GM19452 (cell line): ENCODE measurements at regions not wholly inside any gene's neighbourhood (a gene's known extent, or its start where the extent isn't known, plus 50 kb on each side); places are given as distances from the start of the nearest gene placed in this dataset.

Experiments used
- ATAC-seq: cut with Tn5 transposase; IDR thresholded peaks from one replicate; pipeline ENCODE4 v1.9.1; 2021; ENCODE audit not compliant: unreplicated experiment

DNA sequence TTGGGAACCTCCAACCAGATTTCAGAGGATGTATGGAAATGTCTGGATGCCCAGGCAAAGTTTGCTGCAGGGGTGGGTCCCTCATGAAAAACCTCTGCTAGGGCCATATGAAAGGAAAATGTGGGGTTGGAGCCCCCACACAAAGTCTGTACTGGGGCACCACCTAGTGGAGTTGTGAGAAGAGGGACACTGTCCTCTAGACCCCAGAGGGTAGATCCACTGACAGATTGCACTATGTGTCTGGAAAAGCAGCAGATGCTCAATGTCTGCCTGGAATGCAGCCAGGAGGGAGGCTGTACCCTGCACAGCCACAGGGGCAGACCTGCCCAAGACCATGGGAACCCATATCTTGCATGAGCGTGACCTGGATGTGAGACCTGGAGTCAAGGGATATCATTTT, 573.7 kb upstream of the NXPH2 start:
- ATAC-seq, result no peak

DNA sequence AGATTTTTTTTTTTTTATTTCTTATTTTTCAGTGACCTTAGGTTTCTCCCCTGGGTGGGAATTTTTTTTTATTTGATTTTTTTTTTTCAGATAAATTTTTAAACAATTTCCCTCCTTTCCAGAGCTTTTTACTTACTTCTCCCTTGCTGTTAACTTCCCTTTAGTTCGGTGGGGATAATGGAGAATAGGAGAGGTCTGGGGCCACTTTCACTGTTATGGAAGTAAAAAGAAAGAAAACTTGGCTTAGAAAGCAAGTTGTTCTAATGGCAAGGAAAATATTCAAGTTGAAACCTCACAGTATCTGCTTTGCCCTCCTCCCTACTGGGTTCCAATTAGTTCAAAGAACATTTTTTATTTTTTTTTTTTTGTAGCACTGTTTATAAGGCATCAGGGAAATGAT, 537.1 kb upstream of the NXPH2 start:
- no peak for ATAC-seq

GRCh38 chr2:139314059-139314458, 533.9 kb upstream of the NXPH2 start:
- no peak for ATAC-seq

GRCh38 chr2:139296672-139297209, 516.6 kb upstream of the NXPH2 start:
- no peak for ATAC-seq

- no peak for ATAC-seq
These were observed 513.9 kb upstream of the NXPH2 start for GRCh38 chr2:139293992-139294548.

DNA sequence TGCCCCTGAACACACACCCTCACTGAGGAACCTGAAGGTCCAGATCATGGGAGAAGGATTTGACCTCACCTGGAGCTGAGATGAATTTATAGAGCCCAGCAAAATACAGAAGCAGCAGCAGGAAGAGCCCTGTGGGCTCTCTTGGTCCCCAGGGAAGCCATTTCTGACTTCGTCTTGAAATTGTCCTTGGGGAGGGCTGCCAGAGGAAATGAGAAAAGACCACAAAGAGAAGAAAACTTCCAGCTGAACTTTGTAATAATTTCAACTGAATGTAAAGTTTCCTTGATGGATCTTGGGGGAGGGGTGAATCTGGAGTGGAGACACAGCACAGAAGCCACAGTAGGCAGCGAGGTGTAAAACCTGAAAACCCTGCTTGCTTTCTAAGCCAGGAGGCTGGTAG, 500.9 kb upstream of the NXPH2 start:
- no peak for ATAC-seq

GRCh38 chr2:139271879-139272278, 491.7 kb upstream of the NXPH2 start:
- ATAC-seq, result no peak

DNA sequence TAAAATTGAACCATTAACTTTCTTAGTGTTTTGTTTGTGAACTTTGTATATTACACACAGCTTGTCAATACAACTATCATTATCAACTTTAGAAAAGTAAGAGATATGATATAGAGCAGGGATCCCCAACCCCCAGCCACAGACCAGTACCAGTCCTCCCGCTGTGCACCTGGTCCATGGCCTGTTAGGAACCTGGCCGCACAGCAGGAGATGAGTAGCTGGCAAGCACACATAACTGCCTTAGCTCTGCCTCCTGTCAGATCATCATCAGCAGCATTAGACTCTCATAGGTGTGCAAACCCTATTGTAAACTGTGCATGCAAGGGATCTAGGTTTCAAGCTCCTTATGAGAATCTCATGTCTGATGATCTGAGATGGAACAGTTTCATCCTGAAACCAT, 491.0 kb upstream of the NXPH2 start:
- no peak for ATAC-seq

- ATAC-seq, result no peak
These were observed 479.9 kb upstream of the NXPH2 start for GRCh38 chr2:139260052-139260430.

DNA sequence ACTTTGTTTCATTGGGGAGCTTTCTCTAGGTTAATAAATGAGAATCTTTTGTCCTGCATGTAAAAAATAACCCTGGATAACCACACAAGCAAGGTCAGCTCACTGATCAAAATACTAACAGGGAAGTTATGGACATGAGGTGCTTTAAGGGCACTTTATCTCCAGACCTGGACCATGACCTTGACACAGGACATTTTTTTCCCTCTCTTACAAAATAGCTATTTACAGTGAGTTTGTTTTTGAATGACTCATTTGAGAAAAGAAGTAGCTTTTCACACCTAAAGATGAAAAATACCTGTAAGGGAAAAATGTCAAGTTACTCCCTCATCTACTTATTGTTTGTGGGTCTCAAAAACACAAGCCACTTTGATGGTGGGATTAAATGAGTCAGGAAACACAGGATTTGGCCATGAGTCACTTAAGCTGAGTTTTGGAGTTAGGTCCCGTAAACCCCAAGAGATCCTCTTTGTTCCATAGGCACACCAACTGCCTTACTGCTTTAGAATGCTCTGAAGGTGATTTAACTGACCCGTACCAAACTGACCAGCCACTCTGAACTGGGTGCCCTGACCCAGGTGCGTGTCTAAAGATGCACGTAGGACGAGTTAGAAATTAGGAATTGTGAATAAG, 479.3 kb upstream of the NXPH2 start:
- no peak for ATAC-seq

DNA sequence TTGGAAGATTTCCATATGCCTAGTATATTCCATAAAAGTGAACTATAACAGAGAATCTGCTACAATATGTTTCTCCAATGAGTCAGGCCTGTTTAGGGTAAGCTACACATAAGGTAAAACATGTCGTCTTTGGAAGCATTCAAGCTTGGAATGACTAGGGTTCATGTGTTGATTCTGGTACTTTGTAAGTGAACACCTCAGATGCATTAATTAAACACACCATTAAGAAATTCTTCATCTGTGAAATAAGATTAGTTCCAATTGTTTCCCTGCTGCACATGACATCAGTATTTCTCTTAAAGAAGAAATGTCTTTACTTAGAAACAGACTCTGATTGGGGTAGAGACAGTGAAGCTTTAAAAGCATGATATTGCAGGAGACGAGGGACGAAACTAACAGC, 461.1 kb upstream of the NXPH2 start:
- ATAC-seq, result no peak

DNA sequence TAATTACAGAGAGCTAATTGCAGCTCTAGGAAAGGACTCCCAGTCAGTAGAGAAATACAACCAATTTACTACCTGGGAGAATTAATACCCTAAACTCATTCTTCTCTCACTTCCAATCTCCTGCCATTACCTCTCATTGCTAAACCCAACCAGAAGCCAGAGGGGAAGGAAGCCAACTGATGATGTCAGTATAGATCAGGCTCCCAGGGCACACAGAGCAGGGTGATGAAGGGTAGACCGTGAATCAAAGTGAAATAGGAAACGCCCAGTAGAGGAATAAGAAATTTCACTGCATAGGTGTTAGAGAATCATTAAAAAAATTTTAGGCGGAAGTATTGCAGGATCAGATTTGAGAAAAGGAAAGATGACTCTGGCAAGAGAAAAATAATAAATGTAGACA, 456.8 kb upstream of the NXPH2 start:
- no peak for ATAC-seq

DNA sequence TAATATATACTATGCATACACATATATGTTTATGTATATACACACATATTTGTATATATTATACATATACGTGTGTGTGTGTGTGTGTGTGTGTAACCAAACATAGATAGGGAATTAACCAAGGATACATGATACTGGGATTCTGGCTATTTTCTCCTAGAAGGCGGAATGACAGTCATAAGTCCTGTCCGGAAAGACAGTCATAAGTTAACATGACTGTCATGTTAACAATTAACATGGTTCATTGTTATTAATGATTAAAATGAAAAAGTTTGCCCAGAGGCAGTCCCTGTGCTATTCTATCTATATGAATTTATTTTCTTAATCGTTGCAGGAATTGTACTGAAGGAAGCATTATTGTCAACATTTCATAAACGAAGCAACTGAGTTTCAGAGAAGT, 450.7 kb upstream of the NXPH2 start:
- no peak for ATAC-seq

GRCh38 chr2:139228276-139228675, 448.1 kb upstream of the NXPH2 start:
- ATAC-seq, result no peak

DNA sequence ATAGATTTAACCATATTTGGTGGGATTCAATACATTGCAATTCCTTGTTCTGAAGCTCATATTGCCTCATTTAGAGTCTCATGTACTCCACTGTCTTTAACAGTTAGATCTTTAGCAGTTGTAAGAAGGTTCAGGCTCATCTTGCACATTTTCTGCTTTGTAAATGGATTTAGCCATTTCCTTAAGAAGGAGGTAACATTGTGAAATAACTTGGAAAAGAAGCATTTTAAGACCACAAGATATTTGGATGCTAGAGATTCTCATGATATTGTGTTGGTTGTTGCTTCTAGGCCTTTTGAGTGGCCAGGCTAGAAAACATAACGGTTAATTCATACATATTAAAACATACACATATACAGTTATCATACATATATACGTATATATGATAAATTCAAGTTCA, 445.8 kb upstream of the NXPH2 start:
- no peak for ATAC-seq

GRCh38 chr2:139218181-139218580, 438.0 kb upstream of the NXPH2 start:
- ATAC-seq, result no peak

GRCh38 chr2:139217641-139218040, 437.5 kb upstream of the NXPH2 start:
- no peak for ATAC-seq

GRCh38 chr2:139216435-139216834, 436.2 kb upstream of the NXPH2 start:
- no peak for ATAC-seq

DNA sequence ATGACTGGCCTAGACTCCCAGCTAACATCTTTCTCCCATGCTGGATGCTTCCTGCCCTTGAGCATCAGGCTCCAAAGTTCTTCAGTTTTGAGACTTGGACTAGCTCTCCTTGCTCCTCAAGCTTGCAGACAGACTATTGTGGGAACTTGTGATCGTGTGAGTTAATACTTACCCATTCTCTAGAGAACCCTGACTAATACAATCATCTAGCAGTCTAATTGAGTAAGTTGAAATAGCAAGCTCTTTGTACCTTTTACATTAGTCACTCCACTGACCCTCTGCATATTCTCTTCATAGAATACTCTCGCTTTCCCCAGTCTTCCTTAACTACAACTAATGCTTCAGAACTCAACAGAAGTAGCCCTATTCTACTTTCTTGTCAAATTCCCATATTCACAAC, 434.6 kb upstream of the NXPH2 start:
- ATAC-seq, result no peak

GRCh38 chr2:139209586-139209985, 429.4 kb upstream of the NXPH2 start:
- no peak for ATAC-seq

DNA sequence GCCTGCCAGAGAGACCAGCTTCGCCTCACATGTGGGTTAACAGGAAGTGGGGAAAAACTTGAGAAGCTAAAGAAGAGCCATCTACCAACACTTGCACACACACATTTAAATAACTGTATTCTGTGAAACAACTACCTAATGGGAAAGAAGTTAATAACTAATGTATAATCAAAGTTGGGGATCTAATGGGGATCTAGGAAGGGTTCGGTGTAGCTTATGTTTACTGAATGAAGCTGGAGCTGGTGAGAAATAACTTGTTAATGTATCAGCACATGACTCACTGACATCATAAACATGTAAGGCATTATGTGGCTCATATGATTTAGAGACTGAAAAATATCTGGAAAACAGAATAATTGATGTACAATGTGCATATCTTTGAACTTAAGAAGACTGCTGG, 421.3 kb upstream of the NXPH2 start:
- ATAC-seq, result no peak

GRCh38 chr2:139196754-139197153, 416.6 kb upstream of the NXPH2 start:
- ATAC-seq, result no peak

DNA sequence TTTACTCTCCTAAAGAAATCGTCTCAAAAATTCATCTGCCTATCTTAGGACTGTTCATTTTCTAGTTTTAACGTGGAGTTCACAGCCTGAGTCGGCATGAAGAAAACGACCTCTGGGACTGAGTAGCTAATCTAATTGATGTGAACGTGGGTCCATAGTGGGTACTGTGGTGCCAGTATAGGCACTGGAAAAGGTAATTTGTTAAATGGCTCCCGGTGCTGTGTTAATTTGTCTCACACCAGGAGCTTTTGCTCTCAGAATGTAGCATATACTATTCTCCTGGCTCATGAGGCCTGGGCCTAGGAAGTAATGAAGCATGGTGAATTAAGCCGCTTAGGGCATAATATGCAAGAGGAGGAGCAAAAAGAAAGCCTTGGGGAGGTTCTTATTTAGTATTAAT, 414.4 kb upstream of the NXPH2 start:
- ATAC-seq, result no peak
